GM12878 (cell line): ENCODE measurements at regions not wholly inside any gene's neighbourhood (a gene's known extent, or its start where the extent isn't known, plus 50 kb on each side); places are given as distances from the start of the nearest gene placed in this dataset.

Experiments used
- ATAC-seq: fragments of 200-7000 bp; cut with Tn5 transposase; 3 replicates; pipeline ENCODE4 v1.9.1; 2020; ENCODE audit warnings: mild to moderate bottlenecking, moderate library complexity
- BruUV-seq: library from RNA; stranded (reverse); fragments of 400-500 nt; replicated peaks from 2 replicates; lab custom pipeline; 2021; lab: Mats Ljungman, UMichigan
- CTCF ChIA-PET: fragments of 300-600 bp; sonication (Branson Sonifier 250); formaldehyde crosslinking; extraction: SDS; loops from one replicate; lab custom pipeline; 2021; ENCODE audit warnings: inconsistent platforms; lab: Yijun Ruan, JAX
- POLR2A ChIA-PET: fragments of 350-600 bp; formaldehyde crosslinking; extraction: SDS; loops from one replicate; lab custom pipeline; 2021; ENCODE audit warnings: inconsistent platforms; lab: Charles Lee
- RAD21 ChIA-PET: fragments of 300-600 bp; sonication (Branson Sonifier 250); formaldehyde crosslinking; loops from one replicate; lab custom pipeline; 2023; ENCODE audit warnings: antibody characterized with exemption; ENCODE audit not compliant: unreplicated experiment; lab: Charles Lee
- SMC1A ChIA-PET: fragments of 300-600 bp; sonication (Branson Sonifier 250); formaldehyde crosslinking; loops from one replicate; lab custom pipeline; 2023; ENCODE audit not compliant: unreplicated experiment, uncharacterized antibody; lab: Charles Lee
- DNase-seq: peaks from one replicate; pipeline ENCODE4 v3.0.0-alpha.2; 2011; ENCODE audit warnings: low read depth, low spot score
- FAIRE-seq: peaks from 3 replicates; lab custom pipeline; 2011; peaks lifted over from hg19 to GRCh38; lab: Jason Lieb, UNC
- H2AFZ ChIP-seq: 2 replicates; pipeline ENCODE4 v1.6.0; 2011; ENCODE audit warnings: low read depth, low read length, control low read depth; ENCODE audit not compliant: control insufficient read depth
- H3K27ac ChIP-seq: 2 replicates; pipeline ENCODE4 v1.5.1; 2011; ENCODE audit warnings: control low read depth; ENCODE audit not compliant: control insufficient read depth, insufficient read depth
- H3K27me3 ChIP-seq, 2 experiments: replicated peaks in 1 of 2; 2 replicates each; pipeline versions ENCODE4 v1.6.0 to v1.6.1; 2011; ENCODE audit warnings: low read length in 1 of 2; ENCODE audit not compliant: control insufficient read depth in 2 of 2, insufficient read depth in 2 of 2
- H3K36me3 ChIP-seq, 2 experiments: 2 replicates each; pipeline ENCODE4 v1.5.1; 2011; ENCODE audit warnings: low read length in 1 of 2; ENCODE audit not compliant: control insufficient read depth in 2 of 2, insufficient read depth in 2 of 2
- H3K4me1 ChIP-seq: 2 replicates; pipeline ENCODE4 v1.6.1; 2011; ENCODE audit warnings: mild to moderate bottlenecking, low read length, moderate library complexity, mixed read lengths; ENCODE audit not compliant: control insufficient read depth, insufficient read depth
- H3K4me2 ChIP-seq: 2 replicates; pipeline ENCODE4 v1.6.0; 2011; ENCODE audit warnings: control low read depth; ENCODE audit not compliant: control insufficient read depth, insufficient read depth
- H3K4me3 ChIP-seq: fragments of 200-600 bp; sonication (generic); 2 replicates; pipeline ENCODE4 v1.5.1; 2016
- H3K79me2 ChIP-seq: 2 replicates; pipeline ENCODE4 v1.6.0; 2011; ENCODE audit warnings: low read length; ENCODE audit not compliant: control insufficient read depth, insufficient read depth
- H3K9ac ChIP-seq: 2 replicates; pipeline ENCODE4 v1.8.0; 2011; ENCODE audit warnings: low read length, control low read depth, mixed read lengths; ENCODE audit not compliant: control insufficient read depth, insufficient read depth
- H3K9me3 ChIP-seq: replicated peaks from 3 replicates; pipeline ENCODE4 v1.5.1; 2011; ENCODE audit warnings: mild to moderate bottlenecking, low read length; ENCODE audit not compliant: control insufficient read depth, insufficient read depth
- H4K20me1 ChIP-seq: 2 replicates; pipeline ENCODE4 v1.6.0; 2011; ENCODE audit not compliant: control insufficient read depth, insufficient read depth
- ATF7 ChIP-seq: fragments of 450-650 bp; IDR thresholded peaks from 2 replicates; pipeline ENCODE4 v1.6.1; 2016; ENCODE audit warnings: low read depth, mild to moderate bottlenecking
- BCL3 ChIP-seq: IDR thresholded peaks from 2 replicates; pipeline ENCODE4 v1.6.1; 2011; ENCODE audit warnings: borderline replicate concordance, low read depth, mild to moderate bottlenecking, moderate library complexity, low read length; ENCODE audit not compliant: insufficient read depth, poor library complexity, severe bottlenecking
- KAT2A ChIP-seq: conservative IDR thresholded peaks from 2 replicates; pipeline ENCODE4 v1.6.1; 2011; ENCODE audit warnings: low read depth, low read length; ENCODE audit not compliant: control insufficient read depth
- MTA2 ChIP-seq: fragments of 450-650 bp; IDR thresholded peaks from 2 replicates; pipeline ENCODE4 v1.6.1; 2016; ENCODE audit warnings: low read depth, mild to moderate bottlenecking, moderate library complexity
- NFIC ChIP-seq: IDR thresholded peaks from 2 replicates; pipeline ENCODE4 v1.6.1; 2012; ENCODE audit warnings: low read depth, mild to moderate bottlenecking, inconsistent platforms, low read length, moderate library complexity
- NR2C1 ChIP-seq: fragments of 450-650 bp; IDR thresholded peaks from 2 replicates; pipeline ENCODE4 v1.6.1; 2017; ENCODE audit warnings: antibody characterized with exemption, mild to moderate bottlenecking, moderate library complexity
- PAX8 ChIP-seq: fragments of 450-650 bp; IDR thresholded peaks from 2 replicates; pipeline ENCODE4 v1.6.1; 2017; ENCODE audit warnings: mild to moderate bottlenecking, moderate library complexity
- PML ChIP-seq: IDR thresholded peaks from 2 replicates; pipeline ENCODE4 v1.6.1; 2012; ENCODE audit warnings: low read length, inconsistent platforms
- RAD51 ChIP-seq: fragments of 450-650 bp; IDR thresholded peaks from 2 replicates; pipeline ENCODE4 v1.6.1; 2016; ENCODE audit warnings: moderate library complexity, mild to moderate bottlenecking, inconsistent platforms
- RFX5 ChIP-seq: IDR thresholded peaks from 2 replicates; pipeline ENCODE4 v1.6.1; 2011; ENCODE audit warnings: low read depth, low read length, improper control_type of control experiment
- TBL1XR1 ChIP-seq: IDR thresholded peaks from 2 replicates; pipeline ENCODE4 v1.6.1; 2012; ENCODE audit warnings: low read depth, low read length, improper control_type of control experiment
- YY1 ChIP-seq: IDR thresholded peaks from 2 replicates; pipeline ENCODE4 v1.6.1; 2011; ENCODE audit warnings: low read depth, mild to moderate bottlenecking, low read length
- ZBTB33 ChIP-seq: fragments of 450-650 bp; IDR thresholded peaks from 2 replicates; pipeline ENCODE4 v1.6.1; 2017; ENCODE audit warnings: mild to moderate bottlenecking
- ZNF217 ChIP-seq: fragments of 450-650 bp; IDR thresholded peaks from 2 replicates; pipeline ENCODE4 v1.6.1; 2017; ENCODE audit warnings: antibody characterized with exemption, mild to moderate bottlenecking
- WGBS: methylation state at CpG from one replicate; pipeline ENCODE4 v1.1.6; 2016; ENCODE audit warnings: low lambda C conversion rate; ENCODE audit not compliant: insufficient replicate concordance, insufficient coverage; ENCODE audit errors: missing lambda C conversion rate; 5-methylcytosine and 5-hydroxymethylcytosine counted together
- in situ Hi-C: fragments of 300-500 bp; cut with MboI; formaldehyde crosslinking; loops from 9 replicates; pipeline ENCODE4 v1.14.3; 2018; ENCODE audit warnings: mixed read lengths
- intact Hi-C: fragments of 100-400 bp; cut with micrococcal nuclease; formaldehyde crosslinking; loops from one replicate; pipeline ENCODE4 v1.14.2; 2022; ENCODE audit not compliant: unreplicated experiment

- TF ChIP-seq BCL3 (no peak), PAX8 (no peak), MTA2 (no peak), RAD51 (no peak), ATF7 (no peak), ZNF217 (no peak), ZBTB33 (no peak), KAT2A (no peak), NR2C1 (no peak)
Measured at GRCh38 chr15:98592136-98592535, 56.2 kb upstream of the IGF1R start (continued).

- ChIA-PET POLR2A (no interaction called here), RAD21 (no interaction called here), CTCF (no interaction called here), SMC1A (no interaction called here)
- Histone ChIP-seq H3K4me2 (no peak overlapping the region), H3K27ac (no peak overlapping the region), H2AFZ (no peak overlapping the region), H3K27me3 (no peaks in the 10 kb centered on the region), H3K4me1 (peaks cover 4% of the 10 kb centered on the region), H3K9me3 (no peaks in the 10 kb centered on the region), H3K36me3 (no peaks in the 10 kb centered on the region), H3K4me3 (no peak overlapping the region), H3K79me2 (no peaks in the 10 kb centered on the region), H3K9ac (no peak overlapping the region), H4K20me1 (no peaks in the 10 kb centered on the region)
- DNase-seq: no peak
- TF ChIP-seq YY1 (no peak), NFIC (no peak), RFX5 (no peak), PML (no peak), TBL1XR1 (no peak)
- no TSS peak for BruUV-seq
- in situ Hi-C loops: no loop called here
- intact Hi-C loops: no loop called here
- no peak for FAIRE-seq
- ATAC-seq: no peak
- 44% methylated on average over 4 of the region's 4 CpGs for WGBS
Measured at GRCh38 chr15:98596131-98596530, 52.2 kb upstream of the IGF1R start.
